Brain microvascular endothelial cell (primary cell): ENCODE measurements at regions not wholly inside any gene's neighbourhood (a gene's known extent, or its start where the extent isn't known, plus 50 kb on each side); places are given as distances from the start of the nearest gene placed in this dataset.

Experiments used
- DNase-seq: peaks from one replicate; pipeline ENCODE4 v3.0.0-alpha.2; 2020
- H3K27ac ChIP-seq: fragments of 250-450 bp; sonication (Bioruptor Pico); 2 replicates; pipeline ENCODE4 v1.5.1; 2020; ENCODE audit warnings: mild to moderate bottlenecking, moderate library complexity
- H3K27me3 ChIP-seq: fragments of 250-450 bp; sonication (Bioruptor Pico); replicated peaks from 2 replicates; pipeline ENCODE4 v1.5.1; 2020; ENCODE audit warnings: mild to moderate bottlenecking
- H3K36me3 ChIP-seq: fragments of 250-450 bp; sonication (Bioruptor Pico); replicated peaks from 2 replicates; pipeline ENCODE4 v1.5.1; 2020; ENCODE audit warnings: mild to moderate bottlenecking
- H3K4me3 ChIP-seq: 2 replicates; pipeline ENCODE4 v1.5.1; 2011; ENCODE audit warnings: low read depth, mild to moderate bottlenecking, control low read depth, low read length, moderate library complexity
- CTCF ChIP-seq: IDR thresholded peaks from 2 replicates; pipeline ENCODE4 v1.5.1; 2011; ENCODE audit warnings: low read depth, mild to moderate bottlenecking, moderate library complexity, low read length, control low read depth, inconsistent platforms; ENCODE audit errors: missing control alignments
- in situ Hi-C: cut with HindIII; loops from 2 replicates; pipeline ENCODE4 v1.10.0; 2017; ENCODE audit warnings: low sequenced_read_pairs, low pct_ligation_motif_present

- Histone ChIP-seq H3K4me3 (no peak overlapping the region), H3K27me3 (no peaks in the 10 kb centered on the region), H3K36me3 (no peaks in the 10 kb centered on the region), H3K27ac (no peak overlapping the region)
- in situ Hi-C loops = no loop called here
- DNase-seq = no peak
- no peak for TF ChIP-seq CTCF
Measured at GRCh38 chr1:60759291-60759690, 323.1 kb upstream of the NFIA start.

DNA sequence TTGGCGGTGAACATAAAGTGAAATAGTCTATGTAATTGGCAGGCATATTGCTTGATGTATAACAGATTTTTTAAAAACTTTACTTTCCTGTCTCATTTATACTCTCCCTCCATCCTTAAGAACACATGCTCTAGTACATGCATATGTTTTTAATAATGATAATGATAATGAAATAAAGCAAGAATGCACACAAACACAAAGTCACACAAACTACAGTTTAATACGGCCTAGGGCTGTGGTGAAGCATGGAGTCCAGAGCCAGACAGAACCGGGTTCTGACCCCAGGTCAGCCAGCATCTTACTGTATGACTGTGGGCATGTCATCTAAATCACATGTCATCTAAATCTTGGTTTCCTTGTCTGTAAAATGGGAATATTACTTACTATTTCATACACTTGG lies 324.9 kb upstream of the NFIA start:
- in situ Hi-C loops = no loop called here
- TF ChIP-seq CTCF = no peak
- Histone ChIP-seq H3K27me3 (no peaks in the 10 kb centered on the region), H3K27ac (no peak overlapping the region), H3K36me3 (no peaks in the 10 kb centered on the region), H3K4me3 (no peak overlapping the region)
- DNase-seq = no peak

GRCh38 chr1:60753036-60753900 lies 329.1 kb upstream of the NFIA start:
- no peak overlapping the region for H3K4me3 ChIP-seq
- no peak for TF ChIP-seq CTCF
- no peaks in the 10 kb centered on the region for H3K36me3 ChIP-seq
- no peak for DNase-seq
- H3K27ac ChIP-seq = no peak overlapping the region
- H3K27me3 ChIP-seq = no peaks in the 10 kb centered on the region
- in situ Hi-C loops = no loop called here

DNA sequence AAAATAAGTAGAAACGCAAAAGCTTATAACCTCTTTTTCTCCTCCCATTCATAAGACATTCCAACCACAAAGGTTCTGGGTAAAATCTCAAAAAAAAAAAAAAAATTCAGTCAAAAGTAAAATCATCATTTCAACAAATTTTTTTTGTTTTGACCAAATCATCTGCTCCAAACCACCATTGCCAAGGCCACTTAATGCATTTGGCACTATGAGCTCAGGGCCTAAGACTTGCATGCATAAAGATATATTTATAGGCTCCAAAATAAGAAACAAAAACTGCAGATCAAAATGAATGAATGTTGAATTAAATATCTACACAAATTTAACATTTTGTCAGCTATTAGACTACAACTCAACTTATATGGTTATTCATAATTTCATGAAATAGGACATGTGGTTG lies 331.1 kb upstream of the NFIA start:
- Histone ChIP-seq H3K27me3 (no peaks in the 10 kb centered on the region), H3K36me3 (no peaks in the 10 kb centered on the region), H3K4me3 (no peak overlapping the region), H3K27ac (no peak overlapping the region)
- in situ Hi-C loops = no loop called here
- DNase-seq = no peak
- TF ChIP-seq CTCF = no peak

GRCh38 chr1:60747353-60747752 lies 335.0 kb upstream of the NFIA start:
- Histone ChIP-seq H3K27me3 (no peaks in the 10 kb centered on the region), H3K27ac (no peak overlapping the region), H3K4me3 (no peak overlapping the region), H3K36me3 (no peaks in the 10 kb centered on the region)
- DNase-seq = no peak
- in situ Hi-C loops = no loop called here
- no peak for TF ChIP-seq CTCF
